A549 (cell line): ENCODE measurements at regions not wholly inside any gene's neighbourhood (a gene's known extent, or its start where the extent isn't known, plus 50 kb on each side); places are given as distances from the start of the nearest gene placed in this dataset.

Source experiments
- ATAC-seq, 2 experiments: fragments of 200-7000 bp in 1 of 2; fragments of >200 bp in 1 of 2; cut with Nextera tagmentation in 1 of 2; cut with Tn5 transposase in 1 of 2; 3 replicates each; pipeline versions ENCODE4 v1.8.0 to v1.9.1; 2018 to 2020; ENCODE audit warnings: mild to moderate bottlenecking in 1 of 2, moderate library complexity in 1 of 2
- CTCF ChIA-PET: fragments of 300-600 bp; sonication (Branson Sonifier 250); formaldehyde crosslinking; extraction: SDS; loops from one replicate; lab custom pipeline; 2021; ENCODE audit warnings: antibody characterized with exemption, inconsistent platforms; lab: Yijun Ruan, JAX
- POLR2A ChIA-PET: fragments of 350-600 bp; formaldehyde crosslinking; extraction: SDS; loops from one replicate; lab custom pipeline; 2021; ENCODE audit warnings: antibody characterized with exemption, inconsistent platforms; lab: Yijun Ruan, JAX
- DNase-seq, 2 experiments: peaks; one replicate each; pipeline versions ENCODE4 v3.0.0 to v3.0.0-alpha.2; 2011 to 2016; ENCODE audit warnings: low read depth in 1 of 2, low spot score in 1 of 2
- FAIRE-seq: peaks from 2 replicates; lab custom pipeline; 2011; peaks lifted over from hg19 to GRCh38; lab: Jason Lieb, UNC
- H3K27ac ChIP-seq, 2 experiments: fragments of >200 bp; sonication (Bioruptor Twin); formaldehyde crosslinking; 3 replicates each; pipeline ENCODE4 v1.5.1; 2016 to 2017
- H3K4me1 ChIP-seq: fragments of >200 bp; sonication (Bioruptor Twin); formaldehyde crosslinking; 3 replicates; pipeline ENCODE4 v1.6.1; 2016
- H3K4me2 ChIP-seq: fragments of >200 bp; sonication (Bioruptor Twin); formaldehyde crosslinking; 3 replicates; pipeline ENCODE4 v1.6.1; 2016
- H3K4me3 ChIP-seq: fragments of >200 bp; sonication (Bioruptor Twin); formaldehyde crosslinking; 3 replicates; pipeline ENCODE4 v1.5.1; 2016
- H3K9me3 ChIP-seq: fragments of >200 bp; sonication (Bioruptor Twin); formaldehyde crosslinking; 3 replicates; pipeline ENCODE4 v1.6.1; 2016
- ATOH8 ChIP-seq: fragments of 250-450 bp; sonication (Bioruptor Pico); IDR thresholded peaks from 2 replicates; pipeline ENCODE4 v1.5.0; 2020; ENCODE audit warnings: low read depth, mild to moderate bottlenecking, moderate library complexity
- BHLHE40 ChIP-seq: IDR thresholded peaks from 2 replicates; pipeline ENCODE4 v1.6.1; 2012; ENCODE audit warnings: low read depth, low read length, inconsistent platforms
- CBX8 ChIP-seq: fragments of 200-600 bp; sonication (generic); IDR thresholded peaks from 2 replicates; pipeline ENCODE4 v1.6.1; 2016
- CHD2 ChIP-seq: fragments of 150-350 bp; IDR thresholded peaks from 2 replicates; pipeline ENCODE4 v1.6.1; 2014; ENCODE audit warnings: low read length; ENCODE audit not compliant: partially characterized antibody
- CTCF ChIP-seq: fragments of >200 bp; sonication (Bioruptor Twin); formaldehyde crosslinking; IDR thresholded peaks from 3 replicates; pipeline ENCODE4 v1.5.1; 2016
- EHF ChIP-seq: fragments of 250-450 bp; sonication (Bioruptor Pico); IDR thresholded peaks from 2 replicates; pipeline ENCODE4 v1.5.0; 2020; ENCODE audit warnings: mild to moderate bottlenecking
- EHMT2 ChIP-seq: fragments of 200-600 bp; sonication (generic); IDR thresholded peaks from 2 replicates; pipeline ENCODE4 v1.6.1; 2016; ENCODE audit warnings: antibody characterized with exemption, low read depth, mild to moderate bottlenecking, moderate library complexity
- GATA3 ChIP-seq: IDR thresholded peaks from 2 replicates; pipeline ENCODE4 v1.6.1; 2012; ENCODE audit warnings: borderline replicate concordance
- HES2 ChIP-seq: fragments of >200 bp; sonication (Bioruptor Twin); formaldehyde crosslinking; IDR thresholded peaks from 2 replicates; pipeline ENCODE4 v1.6.1; 2016
- HMGXB4 ChIP-seq: fragments of 250-450 bp; sonication (Bioruptor Pico); IDR thresholded peaks from 2 replicates; pipeline ENCODE4 v1.5.0; 2021; ENCODE audit warnings: mild to moderate bottlenecking, moderate library complexity, borderline replicate concordance
- HOXA7 ChIP-seq: fragments of 250-450 bp; sonication (Bioruptor Pico); IDR thresholded peaks from 2 replicates; pipeline ENCODE4 v1.5.0; 2020; ENCODE audit warnings: mild to moderate bottlenecking, moderate library complexity
- HOXB13 ChIP-seq: fragments of 250-450 bp; sonication (Bioruptor Pico); IDR thresholded peaks from 2 replicates; pipeline ENCODE4 v1.5.0; 2020; ENCODE audit warnings: low read depth, mild to moderate bottlenecking, moderate library complexity
- JUN ChIP-seq, 2 experiments: fragments of >200 bp; sonication (Bioruptor Twin); formaldehyde crosslinking; IDR thresholded peaks; 2 replicates in 1 of 2; 3 replicates in 1 of 2; pipeline ENCODE4 v1.6.1; 2016 to 2017
- MAZ ChIP-seq: fragments of 150-350 bp; IDR thresholded peaks from 2 replicates; pipeline ENCODE4 v1.6.1; 2014; ENCODE audit warnings: antibody characterized with exemption, low read depth, low read length, borderline replicate concordance
- NFE2L2 ChIP-seq: fragments of 150-350 bp; conservative IDR thresholded peaks from 2 replicates; pipeline ENCODE4 v1.6.1; 2014; ENCODE audit warnings: low read length
- PHF8 ChIP-seq: fragments of 200-600 bp; sonication (generic); IDR thresholded peaks from 2 replicates; pipeline ENCODE4 v1.6.1; 2016; ENCODE audit warnings: low read depth, mild to moderate bottlenecking, antibody characterized with exemption, moderate library complexity, borderline replicate concordance
- RAD21 ChIP-seq, 2 experiments: fragments of >200 bp in 1 of 2; sonication (Bioruptor Twin) in 1 of 2; formaldehyde crosslinking in 1 of 2; IDR thresholded peaks in 1 of 2; conservative IDR thresholded peaks in 1 of 2; 2 replicates in 1 of 2; 3 replicates in 1 of 2; pipeline ENCODE4 v1.6.1; 2012 to 2018; ENCODE audit warnings: inconsistent platforms in 1 of 2
- RCOR1 ChIP-seq: fragments of 150-350 bp; IDR thresholded peaks from 2 replicates; pipeline ENCODE4 v1.6.1; 2014; ENCODE audit warnings: antibody characterized with exemption, low read length, low read depth
- RFX5 ChIP-seq: fragments of 450-650 bp; IDR thresholded peaks from 2 replicates; pipeline ENCODE4 v1.7.1; 2014; ENCODE audit warnings: antibody characterized with exemption, mild to moderate bottlenecking, moderate library complexity
- RNF2 ChIP-seq: fragments of 200-600 bp; sonication (generic); IDR thresholded peaks from 2 replicates; pipeline ENCODE4 v1.6.1; 2016; ENCODE audit warnings: low read depth, mild to moderate bottlenecking, antibody characterized with exemption, moderate library complexity, borderline replicate concordance
- ZSCAN20 ChIP-seq: fragments of 250-450 bp; sonication (Bioruptor Pico); IDR thresholded peaks from 2 replicates; pipeline ENCODE4 v1.8.0; 2022; ENCODE audit warnings: mild to moderate bottlenecking, moderate library complexity
- WGBS: methylation state at CpG from one replicate; pipeline ENCODE4 v1.1.6; 2017; ENCODE audit errors: missing lambda C conversion rate; 5-methylcytosine and 5-hydroxymethylcytosine counted together

GRCh38 chr22:27122574-27122973 is 465.2 kb downstream of the MIAT start:
- ChIA-PET CTCF (interaction anchor here (0.5 kb wide), 1 partner anchor 23 kb away, joined by 4 read pairs; no protein-coding TSS in a partner anchor), POLR2A (no interaction called here)
- H3K27ac ChIP-seq = peak overlapping the region in 1 of 2 experiments; percentile 33; a peak in 1 of 6 replicates
- WGBS = 89% methylated on average over 11 of the region's 11 CpGs
- H3K9me3 ChIP-seq = peaks cover 16% of the 10 kb centered on the region; the same call in 2 of the 3 replicates
- FAIRE-seq (no peak), DNase-seq (no peak), ATAC-seq (no peak)
- H3K4me2 ChIP-seq = no peak overlapping the region
- no peak overlapping the region for H3K4me3 ChIP-seq
- H3K4me1 ChIP-seq = peaks cover 11% of the 10 kb centered on the region
- no peak for TF ChIP-seq RCOR1
- TF ChIP-seq RNF2 = no peak
- no peak for TF ChIP-seq HES2
- TF ChIP-seq BHLHE40 = no peak
- no peak for TF ChIP-seq CBX8
- no peak for TF ChIP-seq EHF (CRISPR knock-in tag)
- TF ChIP-seq ZSCAN20 (CRISPR knock-in tag) = no peak
- TF ChIP-seq HOXB13 = no peak
- no peak for TF ChIP-seq RAD21 (conservative IDR thresholded peaks at IDR 0.05 in 1 of 2, IDR thresholded peaks at IDR 0.05 in 1 of 2)
- TF ChIP-seq GATA3 = no peak
- TF ChIP-seq PHF8 = no peak
- no peak for TF ChIP-seq ATOH8
- TF ChIP-seq EHMT2 = no peak
- TF ChIP-seq MAZ = no peak
- TF ChIP-seq RFX5 = no peak

- no peak for ATAC-seq
These were observed 466.5 kb downstream of the MIAT start for GRCh38 chr22:27123880-27124279.

More at GRCh38 chr22:27123880-27124279, 466.5 kb downstream of the MIAT start:
- TF ChIP-seq JUN (IDR thresholded peaks at IDR 0.05) = no peak
- TF ChIP-seq HOXA7 = no peak
- no peak for TF ChIP-seq CTCF
- TF ChIP-seq HMGXB4 (CRISPR knock-in tag) = no peak
- no peak for TF ChIP-seq CHD2
- no peak for TF ChIP-seq HES2
- TF ChIP-seq NFE2L2 = no peak
- CTCF ChIA-PET = interaction anchor here (0.6 kb wide), 1 partner anchor 8 kb away, joined by 3 read pairs; no protein-coding TSS in a partner anchor
- no peak overlapping the region for H3K4me2 ChIP-seq
- WGBS = 77% methylated on average over 1 of the region's 1 CpG
- H3K4me1 ChIP-seq = peaks cover 20% of the 10 kb centered on the region
- FAIRE-seq (no peak), DNase-seq (no peak)
- POLR2A ChIA-PET = no interaction called here
- peaks cover 14% of the 10 kb centered on the region; the same call in 2 of the 3 replicates for H3K9me3 ChIP-seq
- no peak overlapping the region for H3K4me3 ChIP-seq
- H3K27ac ChIP-seq = peak overlapping the region; percentile 3 to 78; a peak in 4 of 6 replicates
